ENCODE measurements at regions not wholly inside any gene's neighbourhood (a gene's known extent, or its start where the extent isn't known, plus 50 kb on each side); places are given as distances from the start of the nearest gene placed in this dataset.

DNA sequence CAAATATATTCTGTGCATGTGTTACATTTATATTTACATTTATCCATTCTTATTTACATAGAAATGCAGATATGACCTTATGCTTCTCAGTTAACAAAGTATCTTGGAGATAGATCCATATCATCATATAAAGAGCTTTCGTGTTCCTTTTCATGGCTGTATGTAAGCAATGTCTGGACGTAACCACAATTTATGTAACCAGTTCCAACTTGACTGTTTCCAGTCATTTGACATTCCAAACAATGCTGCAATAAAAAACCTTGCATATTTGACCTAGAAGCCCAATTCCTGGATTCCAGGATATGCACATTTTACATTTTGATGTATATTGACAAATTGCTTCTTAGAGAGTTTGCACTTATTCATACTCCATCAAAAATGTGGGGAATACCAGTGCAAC is 113.7 kb upstream of the F13A1 start (continued):
- TF ChIP-seq FOXP4 (CRISPR knock-in tag; IDR thresholded peaks at IDR 0.05): no peak

- ATAC-seq (no peak), DNase-seq (ENCODE audit: low spot score) (no peak)
- POLR2A ChIA-PET: no interaction called here
- CTCF ChIA-PET: no interaction called here
- no peaks in the 10 kb centered on the region; the same call in 1 of the 2 replicates for H3K27me3 Mint-ChIP-seq (ENCODE audit: low read depth)
- no peaks in the 10 kb centered on the region for H3K36me3 Mint-ChIP-seq
- H3K9me3 Mint-ChIP-seq: peaks cover 22% of the 10 kb centered on the region
- no peak overlapping the region for H3K4me3 Mint-ChIP-seq
- H3K27ac Mint-ChIP-seq: no peak overlapping the region
- no peaks in the 10 kb centered on the region for H3K4me1 Mint-ChIP-seq
- TF ChIP-seq IRF2 (CRISPR knock-in tag; IDR thresholded peaks at IDR 0.05; ENCODE audit: borderline replicate concordance, low read depth): no peak
Measured at GRCh38 chr6:6434723-6435122, 114.3 kb upstream of the F13A1 start.

DNA sequence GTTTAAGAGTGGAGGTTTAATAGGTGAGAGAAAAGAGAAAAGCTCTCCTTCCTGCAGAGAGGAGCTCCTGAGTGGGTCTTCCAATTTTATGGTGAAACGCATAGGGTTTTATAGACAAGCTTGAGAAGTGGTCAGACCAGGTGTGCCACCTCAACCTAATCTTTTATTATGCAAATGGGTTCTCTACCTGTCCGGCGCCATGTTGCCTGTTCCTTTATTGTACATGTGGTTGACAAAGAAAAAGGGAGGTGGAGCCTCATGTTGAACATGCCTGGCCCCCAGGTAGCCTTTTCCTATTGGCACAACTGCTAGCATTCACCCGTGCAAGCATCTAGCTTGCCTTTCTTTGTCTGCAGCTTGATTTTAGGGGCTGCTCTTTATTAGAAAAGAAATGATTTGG is 115.9 kb upstream of the F13A1 start:
- Mint-ChIP-seq H3K36me3 (no peaks in the 10 kb centered on the region), H3K9me3 (peaks cover 12% of the 10 kb centered on the region), H3K27me3 (ENCODE audit: low read depth) (no peaks in the 10 kb centered on the region; the same call in 1 of the 2 replicates), H3K27ac (no peak overlapping the region), H3K4me1 (no peaks in the 10 kb centered on the region), H3K4me3 (no peak overlapping the region)
- DNase-seq (ENCODE audit: low spot score) (no peak), ATAC-seq (no peak)
- ChIA-PET POLR2A (no interaction called here), CTCF (no interaction called here)
- TF ChIP-seq CREB1 (CRISPR knock-in tag; IDR thresholded peaks at IDR 0.05) (no peak), ZNF512 (CRISPR knock-in tag; IDR thresholded peaks at IDR 0.05; ENCODE audit: borderline replicate concordance) (no peak)

GRCh38 chr6:6436946-6437345 is 116.5 kb upstream of the F13A1 start:
- ChIA-PET CTCF (no interaction called here), POLR2A (no interaction called here)
- DNase-seq (ENCODE audit: low spot score) (no peak), ATAC-seq (no peak)
- peaks cover 12% of the 10 kb centered on the region for H3K9me3 Mint-ChIP-seq
- no peaks in the 10 kb centered on the region for H3K36me3 Mint-ChIP-seq
- H3K4me3 Mint-ChIP-seq: no peak overlapping the region
- H3K27me3 Mint-ChIP-seq (ENCODE audit: low read depth): no peaks in the 10 kb centered on the region; the same call in 1 of the 2 replicates
- no peak overlapping the region for H3K27ac Mint-ChIP-seq
- no peaks in the 10 kb centered on the region for H3K4me1 Mint-ChIP-seq
- TF ChIP-seq, protein P1, sequence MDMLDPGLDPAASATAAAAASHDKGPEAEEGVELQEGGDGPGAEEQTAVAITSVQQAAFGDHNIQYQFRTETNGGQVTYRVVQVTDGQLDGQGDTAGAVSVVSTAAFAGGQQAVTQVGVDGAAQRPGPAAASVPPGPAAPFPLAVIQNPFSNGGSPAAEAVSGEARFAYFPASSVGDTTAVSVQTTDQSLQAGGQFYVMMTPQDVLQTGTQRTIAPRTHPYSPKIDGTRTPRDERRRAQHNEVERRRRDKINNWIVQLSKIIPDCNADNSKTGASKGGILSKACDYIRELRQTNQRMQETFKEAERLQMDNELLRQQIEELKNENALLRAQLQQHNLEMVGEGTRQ (CRISPR knock-in tag; IDR thresholded peaks at IDR 0.05): no peak
- TF ChIP-seq ZNF425 (CRISPR knock-in tag; conservative IDR thresholded peaks at IDR 0.05): no peak
- TF ChIP-seq HMGA2 (CRISPR knock-in tag; IDR thresholded peaks at IDR 0.05): no peak
- TF ChIP-seq, protein P2, sequence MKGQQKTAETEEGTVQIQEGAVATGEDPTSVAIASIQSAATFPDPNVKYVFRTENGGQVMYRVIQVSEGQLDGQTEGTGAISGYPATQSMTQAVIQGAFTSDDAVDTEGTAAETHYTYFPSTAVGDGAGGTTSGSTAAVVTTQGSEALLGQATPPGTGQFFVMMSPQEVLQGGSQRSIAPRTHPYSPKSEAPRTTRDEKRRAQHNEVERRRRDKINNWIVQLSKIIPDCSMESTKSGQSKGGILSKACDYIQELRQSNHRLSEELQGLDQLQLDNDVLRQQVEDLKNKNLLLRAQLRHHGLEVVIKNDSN (CRISPR knock-in tag; IDR thresholded peaks at IDR 0.05): no peak
- no peak for TF ChIP-seq ZNF512 (CRISPR knock-in tag; IDR thresholded peaks at IDR 0.05; ENCODE audit: borderline replicate concordance)
- TF ChIP-seq, protein P3, sequence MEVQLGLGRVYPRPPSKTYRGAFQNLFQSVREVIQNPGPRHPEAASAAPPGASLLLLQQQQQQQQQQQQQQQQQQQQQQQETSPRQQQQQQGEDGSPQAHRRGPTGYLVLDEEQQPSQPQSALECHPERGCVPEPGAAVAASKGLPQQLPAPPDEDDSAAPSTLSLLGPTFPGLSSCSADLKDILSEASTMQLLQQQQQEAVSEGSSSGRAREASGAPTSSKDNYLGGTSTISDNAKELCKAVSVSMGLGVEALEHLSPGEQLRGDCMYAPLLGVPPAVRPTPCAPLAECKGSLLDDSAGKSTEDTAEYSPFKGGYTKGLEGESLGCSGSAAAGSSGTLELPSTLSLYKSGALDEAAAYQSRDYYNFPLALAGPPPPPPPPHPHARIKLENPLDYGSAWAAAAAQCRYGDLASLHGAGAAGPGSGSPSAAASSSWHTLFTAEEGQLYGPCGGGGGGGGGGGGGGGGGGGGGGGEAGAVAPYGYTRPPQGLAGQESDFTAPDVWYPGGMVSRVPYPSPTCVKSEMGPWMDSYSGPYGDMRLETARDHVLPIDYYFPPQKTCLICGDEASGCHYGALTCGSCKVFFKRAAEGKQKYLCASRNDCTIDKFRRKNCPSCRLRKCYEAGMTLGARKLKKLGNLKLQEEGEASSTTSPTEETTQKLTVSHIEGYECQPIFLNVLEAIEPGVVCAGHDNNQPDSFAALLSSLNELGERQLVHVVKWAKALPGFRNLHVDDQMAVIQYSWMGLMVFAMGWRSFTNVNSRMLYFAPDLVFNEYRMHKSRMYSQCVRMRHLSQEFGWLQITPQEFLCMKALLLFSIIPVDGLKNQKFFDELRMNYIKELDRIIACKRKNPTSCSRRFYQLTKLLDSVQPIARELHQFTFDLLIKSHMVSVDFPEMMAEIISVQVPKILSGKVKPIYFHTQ (CRISPR knock-in tag; IDR thresholded peaks at IDR 0.05): no peak
- TF ChIP-seq SMAD3 (CRISPR knock-in tag; IDR thresholded peaks at IDR 0.05; ENCODE audit: borderline replicate concordance): no peak
- TF ChIP-seq ZNF396 (CRISPR knock-in tag; IDR thresholded peaks at IDR 0.05; ENCODE audit: borderline replicate concordance): no peak
- no peak for TF ChIP-seq CREB1 (CRISPR knock-in tag; IDR thresholded peaks at IDR 0.05)
- no peak for TF ChIP-seq NFATC4 (CRISPR knock-in tag; IDR thresholded peaks at IDR 0.05)
- no peak for TF ChIP-seq TEAD1 (CRISPR knock-in tag; IDR thresholded peaks at IDR 0.05)
- TF ChIP-seq, protein P4, sequence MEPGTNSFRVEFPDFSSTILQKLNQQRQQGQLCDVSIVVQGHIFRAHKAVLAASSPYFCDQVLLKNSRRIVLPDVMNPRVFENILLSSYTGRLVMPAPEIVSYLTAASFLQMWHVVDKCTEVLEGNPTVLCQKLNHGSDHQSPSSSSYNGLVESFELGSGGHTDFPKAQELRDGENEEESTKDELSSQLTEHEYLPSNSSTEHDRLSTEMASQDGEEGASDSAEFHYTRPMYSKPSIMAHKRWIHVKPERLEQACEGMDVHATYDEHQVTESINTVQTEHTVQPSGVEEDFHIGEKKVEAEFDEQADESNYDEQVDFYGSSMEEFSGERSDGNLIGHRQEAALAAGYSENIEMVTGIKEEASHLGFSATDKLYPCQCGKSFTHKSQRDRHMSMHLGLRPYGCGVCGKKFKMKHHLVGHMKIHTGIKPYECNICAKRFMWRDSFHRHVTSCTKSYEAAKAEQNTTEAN (CRISPR knock-in tag; IDR thresholded peaks at IDR 0.05): no peak
